Stomach (tissue), 8 donors: ENCODE measurements at regions not wholly inside any gene's neighbourhood (a gene's known extent, or its start where the extent isn't known, plus 50 kb on each side); places are given as distances from the start of the nearest gene placed in this dataset.

ENCODE experiments used
- DNase-seq, 2 donors: peaks; one replicate each; pipeline versions ENCODE4 v3.0.0 to v3.0.0-alpha.2; 2013 to 2019
- H3K27ac ChIP-seq, 5 donors: fragments of 200-600 bp in 4 of 5; sonication (generic) in 4 of 5; one replicate each; pipeline ENCODE4 v1.5.1; 2013 to 2019; ENCODE audit warnings: mild to moderate bottlenecking in 1 of 5, moderate library complexity in 1 of 5
- H3K27me3 ChIP-seq, 3 donors: fragments of 200-600 bp; sonication (generic); one replicate each; pipeline ENCODE4 v1.5.1; 2017 to 2019; ENCODE audit warnings: mixed run types in 1 of 3
- H3K36me3 ChIP-seq, 4 donors: fragments of 200-600 bp; sonication (generic); 1 replicate in 3 of 4; 2 replicates in 1 of 4; pipeline ENCODE4 v1.5.1; 2016 to 2019
- H3K4me1 ChIP-seq, 4 donors: fragments of 200-600 bp; sonication (generic); one replicate each; pipeline ENCODE4 v1.5.1; 2016 to 2019
- H3K4me3 ChIP-seq, 4 donors: fragments of 200-600 bp; sonication (generic) in 3 of 4; one replicate each; pipeline ENCODE4 v1.5.1; 2016 to 2019; ENCODE audit warnings: mild to moderate bottlenecking in 1 of 4
- H3K9me3 ChIP-seq, 4 donors: fragments of 200-600 bp; sonication (generic); one replicate each; pipeline ENCODE4 v1.5.1; 2016 to 2019
- CTCF ChIP-seq, 7 experiments: fragments of 450-650 bp in 4 of 7; fragments of 200-600 bp in 3 of 7; sonication (generic) in 3 of 7; IDR thresholded peaks; one replicate each; pipeline ENCODE4 v1.5.1; 2016 to 2019; ENCODE audit warnings: antibody characterized with exemption in 7 of 7, control low read depth in 2 of 7, mild to moderate bottlenecking in 1 of 7
- EP300 ChIP-seq: sonication (generic); formaldehyde crosslinking; IDR thresholded peaks from one replicate; pipeline ENCODE4 v1.6.1; 2017; ENCODE audit warnings: antibody characterized with exemption
- POLR2A ChIP-seq, 4 donors: fragments of 450-650 bp; IDR thresholded peaks; one replicate each; pipeline ENCODE4 v1.6.1; 2016; ENCODE audit warnings: antibody characterized with exemption in 4 of 4, control low read depth in 2 of 4, mild to moderate bottlenecking in 1 of 4, moderate library complexity in 1 of 4
- POLR2AphosphoS5 ChIP-seq, 3 donors: sonication (generic); formaldehyde crosslinking; IDR thresholded peaks; one replicate each; pipeline ENCODE4 v1.6.1; 2016; ENCODE audit warnings: antibody characterized with exemption in 3 of 3
- WGBS, 5 donors: extraction: QIAGEN DNeasy Blood & Tissue Kit in 3 of 5; methylation state at CpG; one replicate each; pipeline versions ENCODE4 v1.1.5 to v1.1.7; 2013 to 2018; 5-methylcytosine and 5-hydroxymethylcytosine counted together
- intact Hi-C: fragments of 100-400 bp; cut with DNase I; formaldehyde crosslinking; loops from one replicate; pipeline ENCODE4 v1.15.1; 2023; ENCODE audit warnings: low total_unique reads
- donor health status: healthy with polysubstance abuse.
- donor health status: Bipolar disorder and iron deficiency.
- donor health status: healthy.

- Histone ChIP-seq H3K9me3 (no peaks in the 10 kb centered on the region), H3K27me3 (no peaks in the 10 kb centered on the region), H3K27ac (no peak overlapping the region), H3K36me3 (no peaks in the 10 kb centered on the region), H3K4me1 (no peaks in the 10 kb centered on the region), H3K4me3 (no peak overlapping the region)
- no peak for TF ChIP-seq CTCF (IDR thresholded peaks at IDR 0.05)
- no peak for TF ChIP-seq POLR2AphosphoS5 (IDR thresholded peaks at IDR 0.05)
- TF ChIP-seq POLR2A (IDR thresholded peaks at IDR 0.05): no peak
- TF ChIP-seq EP300: no peak
- WGBS, 5 donors: 92 to 97% (median 94%) methylated on average over 1 of the region's 1 CpG
- no peak for DNase-seq
- intact Hi-C loops: no loop called here
These were observed 349.9 kb downstream of the LRIG3 start for GRCh38 chr12:58570411-58570810.

DNA sequence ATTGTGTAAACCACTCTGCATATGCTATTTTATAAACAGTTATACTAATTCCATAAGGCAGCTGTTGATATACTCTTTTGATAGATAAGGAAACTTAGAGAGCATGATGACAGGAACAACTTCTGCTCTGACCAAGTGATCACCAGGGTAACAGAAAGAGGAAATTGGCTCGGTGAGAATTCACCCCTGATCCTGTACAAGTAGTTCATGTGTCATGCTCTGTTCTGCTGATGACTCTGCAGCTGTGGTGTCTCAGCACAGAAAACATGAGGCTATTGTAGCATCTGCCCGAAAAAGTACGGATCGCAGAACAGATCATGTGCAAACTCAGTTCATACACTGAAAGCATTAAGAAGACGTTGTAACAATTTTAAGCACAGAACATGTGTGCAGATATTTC lies 345.0 kb downstream of the LRIG3 start:
- 47 to 65% (median 61%) methylated on average over 5 of the region's 5 CpGs for WGBS, 5 donors
- Histone ChIP-seq H3K9me3 (no peaks in the 10 kb centered on the region), H3K27me3 (no peaks in the 10 kb centered on the region), H3K4me1 (no peaks in the 10 kb centered on the region), H3K27ac (peak overlapping the region in 1 of 5 donors; percentile 24), H3K4me3 (no peak overlapping the region), H3K36me3 (no peaks in the 10 kb centered on the region)
- peak; percentile 24 to 66 (median 29) for TF ChIP-seq POLR2AphosphoS5 (IDR thresholded peaks at IDR 0.05)
- TF ChIP-seq CTCF (IDR thresholded peaks at IDR 0.05): no peak
- intact Hi-C loops: no loop called here
- DNase-seq: peak in 1 of 2 donors; percentile 81

GRCh38 chr12:58576081-58576480 lies 344.2 kb downstream of the LRIG3 start:
- Histone ChIP-seq H3K27ac (peak overlapping the region in 1 of 5 donors; percentile 24), H3K9me3 (no peaks in the 10 kb centered on the region), H3K4me3 (no peak overlapping the region), H3K27me3 (no peaks in the 10 kb centered on the region), H3K36me3 (no peaks in the 10 kb centered on the region), H3K4me1 (no peaks in the 10 kb centered on the region)
- DNase-seq: peak in 1 of 2 donors; percentile 35
- intact Hi-C loops: no loop called here
- TF ChIP-seq EP300 (no peak), POLR2A (IDR thresholded peaks at IDR 0.05) (no peak), POLR2AphosphoS5 (IDR thresholded peaks at IDR 0.05) (no peak), CTCF (IDR thresholded peaks at IDR 0.05) (no peak)
- WGBS, 5 donors: 74 to 82% (median 78%) methylated on average over 5 of the region's 5 CpGs

- H3K27me3 ChIP-seq: no peaks in the 10 kb centered on the region
- peak in 1 of 3 donors; percentile 4 for TF ChIP-seq POLR2AphosphoS5 (IDR thresholded peaks at IDR 0.05)
- no peak for TF ChIP-seq EP300
- 61 to 83% (median 77%) methylated on average over 5 of the region's 5 CpGs for WGBS, 5 donors
- intact Hi-C loops: no loop called here
- no peaks in the 10 kb centered on the region for H3K36me3 ChIP-seq
- H3K27ac ChIP-seq: peak overlapping the region in 1 of 5 donors; percentile 8
- H3K4me3 ChIP-seq: no peak overlapping the region
- peak in 1 of 2 donors; percentile 61 for DNase-seq
- no peaks in the 10 kb centered on the region for H3K4me1 ChIP-seq
- no peaks in the 10 kb centered on the region for H3K9me3 ChIP-seq
These were observed 343.4 kb downstream of the LRIG3 start for GRCh38 chr12:58576916-58577315.

DNA sequence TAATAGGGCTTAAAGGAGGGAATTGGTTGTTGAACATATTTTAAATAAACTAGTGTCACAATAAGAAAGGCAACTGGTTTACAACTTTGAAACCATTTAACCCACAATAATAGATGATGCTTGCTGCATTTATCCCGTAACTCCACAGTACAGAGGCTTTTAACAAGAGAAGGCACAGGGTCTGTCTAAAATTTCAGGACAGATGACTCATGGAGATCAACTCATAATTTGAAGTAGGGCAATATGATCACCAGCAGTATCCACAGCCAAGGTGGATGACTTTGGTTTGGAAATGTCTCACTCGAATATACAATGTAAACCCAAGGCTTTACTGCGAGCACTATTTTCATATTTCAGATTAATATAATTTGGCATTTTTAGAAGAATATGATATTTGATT lies 340.2 kb downstream of the LRIG3 start:
- 90 to 95% (median 91%) methylated on average over 3 of the region's 3 CpGs for WGBS, 5 donors
- no peak for DNase-seq
- no peaks in the 10 kb centered on the region for H3K36me3 ChIP-seq
- intact Hi-C loops: no loop called here
- no peaks in the 10 kb centered on the region for H3K9me3 ChIP-seq
- H3K27me3 ChIP-seq: no peaks in the 10 kb centered on the region
- no peak overlapping the region for H3K27ac ChIP-seq
- no peak overlapping the region for H3K4me3 ChIP-seq
- TF ChIP-seq POLR2A (IDR thresholded peaks at IDR 0.05) (no peak), CTCF (IDR thresholded peaks at IDR 0.05) (no peak), EP300 (no peak), POLR2AphosphoS5 (IDR thresholded peaks at IDR 0.05) (no peak)
- H3K4me1 ChIP-seq: peaks cover 0 to 12% (median 5%) of the 10 kb centered on the region in 4 donors
